ENCODE measurements at regions not wholly inside any gene's neighbourhood (a gene's known extent, or its start where the extent isn't known, plus 50 kb on each side); places are given as distances from the start of the nearest gene placed in this dataset.

- no peak for FAIRE-seq
Observed at GRCh38 chr10:4372601-4373000, 453.4 kb upstream of the AKR1E2 start.

- FAIRE-seq: no peak
Observed at GRCh38 chr10:4371691-4372295, 454.2 kb upstream of the AKR1E2 start.

- no peak for FAIRE-seq
Observed at GRCh38 chr10:4370376-4370775, 455.6 kb upstream of the AKR1E2 start.

GRCh38 chr10:4361581-4361980 is 464.4 kb upstream of the AKR1E2 start:
- no peak for FAIRE-seq

- no peak for FAIRE-seq
Observed at GRCh38 chr10:4359003-4359402, 467.0 kb upstream of the AKR1E2 start.

- no peak for FAIRE-seq
Observed at GRCh38 chr10:4357911-4358310, 468.1 kb upstream of the AKR1E2 start.

- FAIRE-seq: no peak
Observed at GRCh38 chr10:4355350-4355749, 470.7 kb upstream of the AKR1E2 start.

- no peak for FAIRE-seq
Observed at GRCh38 chr10:4354382-4354812, 471.6 kb upstream of the AKR1E2 start.

- FAIRE-seq: no peak
Observed at GRCh38 chr10:4353964-4354363, 472.0 kb upstream of the AKR1E2 start.

- FAIRE-seq: no peak
Observed at GRCh38 chr10:4353059-4353655, 472.9 kb upstream of the AKR1E2 start.

GRCh38 chr10:4352414-4352961 is 473.5 kb upstream of the AKR1E2 start:
- FAIRE-seq: no peak

- FAIRE-seq: no peak
Observed at GRCh38 chr10:4351723-4352413, 474.1 kb upstream of the AKR1E2 start.

- no peak for FAIRE-seq
Observed at GRCh38 chr10:4347397-4347796, 478.6 kb upstream of the AKR1E2 start.

- no peak for FAIRE-seq
Observed at GRCh38 chr10:4345877-4346646, 479.9 kb upstream of the AKR1E2 start.

GRCh38 chr10:4344492-4344994 is 481.5 kb upstream of the AKR1E2 start:
- FAIRE-seq: no peak

- no peak for FAIRE-seq
Observed at GRCh38 chr10:4343873-4344272, 482.1 kb upstream of the AKR1E2 start.

GRCh38 chr10:4343091-4343490 is 482.9 kb upstream of the AKR1E2 start:
- FAIRE-seq: no peak

- FAIRE-seq: no peak
Observed at GRCh38 chr10:4338768-4339167, 487.2 kb upstream of the AKR1E2 start.

- no peak for FAIRE-seq
Observed at GRCh38 chr10:4337563-4337962, 488.4 kb upstream of the AKR1E2 start.

- FAIRE-seq: no peak
Observed at GRCh38 chr10:4334871-4335270, 491.1 kb upstream of the AKR1E2 start.

- FAIRE-seq: no peak
Observed at GRCh38 chr10:4334015-4334414, 492.0 kb upstream of the AKR1E2 start.

- no peak for FAIRE-seq
Observed at GRCh38 chr10:4333459-4333894, 492.5 kb upstream of the AKR1E2 start.

All from G401.6 (cell line).